Calu3 (cell line): ENCODE measurements at regions not wholly inside any gene's neighbourhood (a gene's known extent, or its start where the extent isn't known, plus 50 kb on each side); places are given as distances from the start of the nearest gene placed in this dataset.

Experiments
- BruUV-seq: library from RNA; stranded (reverse); fragments of 400-500 nt; replicated peaks from 2 replicates; lab custom pipeline; 2021; lab: Mats Ljungman, UMichigan
- CTCF ChIA-PET: fragments of 300-600 bp; sonication (Branson Sonifier 250); formaldehyde crosslinking; loops from one replicate; lab custom pipeline; 2022; ENCODE audit warnings: antibody characterized with exemption; lab: Charles Lee
- DNase-seq: peaks from one replicate; pipeline ENCODE4 v3.0.0; 2022
- H3K27ac Mint-ChIP-seq: one replicate; pipeline ENCODE4 v1.8.0; 2022; ENCODE audit warnings: mixed read lengths; ENCODE audit not compliant: unreplicated experiment
- H3K27me3 Mint-ChIP-seq: one replicate; pipeline ENCODE4 v1.8.0; 2022; ENCODE audit warnings: mixed read lengths; ENCODE audit not compliant: unreplicated experiment
- H3K36me3 Mint-ChIP-seq: one replicate; pipeline ENCODE4 v1.8.0; 2022; ENCODE audit warnings: mild to moderate bottlenecking, moderate library complexity, mixed read lengths; ENCODE audit not compliant: insufficient read depth, unreplicated experiment
- H3K4me1 Mint-ChIP-seq: one replicate; pipeline ENCODE4 v1.8.0; 2022; ENCODE audit warnings: mild to moderate bottlenecking, low read depth, mixed read lengths; ENCODE audit not compliant: unreplicated experiment
- H3K4me3 Mint-ChIP-seq: one replicate; pipeline ENCODE4 v1.8.0; 2022; ENCODE audit warnings: mild to moderate bottlenecking, low read depth, moderate library complexity, mixed read lengths; ENCODE audit not compliant: unreplicated experiment
- H3K9me3 Mint-ChIP-seq: one replicate; pipeline ENCODE4 v1.8.0; 2022; ENCODE audit warnings: low read depth, mixed read lengths; ENCODE audit not compliant: unreplicated experiment
- CTCF ChIP-seq: fragments of 200-600 bp; IDR thresholded peaks from one replicate; pipeline ENCODE4 v1.8.0; 2022; ENCODE audit warnings: antibody characterized with exemption; ENCODE audit not compliant: unreplicated experiment
- intact Hi-C: fragments of 100-400 bp; cut with micrococcal nuclease; formaldehyde crosslinking; loops from one replicate; pipeline ENCODE4 v1.10.0; 2022; ENCODE audit not compliant: unreplicated experiment

GRCh38 chr7:42432644-42433043, 195.6 kb upstream of the GLI3 start:
- H3K4me1 Mint-ChIP-seq, result no peaks in the 10 kb centered on the region
- intact Hi-C loops, result no loop called here
- TF ChIP-seq CTCF, result no peak
- BruUV-seq, result no TSS peak
- peaks cover 17% of the 10 kb centered on the region for H3K9me3 Mint-ChIP-seq
- no peak overlapping the region for H3K27ac Mint-ChIP-seq
- no peak overlapping the region for H3K4me3 Mint-ChIP-seq
- CTCF ChIA-PET, result no interaction called here
- no peaks in the 10 kb centered on the region for H3K36me3 Mint-ChIP-seq
- DNase-seq, result no peak
- no peaks in the 10 kb centered on the region for H3K27me3 Mint-ChIP-seq

GRCh38 chr7:42431873-42432272, 194.9 kb upstream of the GLI3 start:
- DNase-seq, result no peak
- H3K4me3 Mint-ChIP-seq, result no peak overlapping the region
- no peak for TF ChIP-seq CTCF
- peaks cover 17% of the 10 kb centered on the region for H3K9me3 Mint-ChIP-seq
- no peaks in the 10 kb centered on the region for H3K36me3 Mint-ChIP-seq
- H3K4me1 Mint-ChIP-seq, result no peaks in the 10 kb centered on the region
- no peaks in the 10 kb centered on the region for H3K27me3 Mint-ChIP-seq
- no peak overlapping the region for H3K27ac Mint-ChIP-seq
- intact Hi-C loops, result no loop called here
- no TSS peak for BruUV-seq
- CTCF ChIA-PET, result interaction anchor here (0.6 kb wide), 1 partner anchor 1122 kb away, joined by 7 read pairs; no protein-coding TSS in a partner anchor

GRCh38 chr7:42429339-42429738, 192.3 kb upstream of the GLI3 start:
- CTCF ChIA-PET, result no interaction called here
- Mint-ChIP-seq H3K27ac (no peak overlapping the region), H3K27me3 (no peaks in the 10 kb centered on the region), H3K9me3 (peaks cover 7% of the 10 kb centered on the region), H3K4me3 (no peak overlapping the region), H3K36me3 (no peaks in the 10 kb centered on the region), H3K4me1 (no peaks in the 10 kb centered on the region)
- no peak for TF ChIP-seq CTCF
- no peak for DNase-seq
- intact Hi-C loops, result no loop called here
- no TSS peak for BruUV-seq

- intact Hi-C loops, result no loop called here
- Mint-ChIP-seq H3K4me3 (no peak overlapping the region), H3K27ac (no peak overlapping the region), H3K4me1 (no peaks in the 10 kb centered on the region), H3K27me3 (no peaks in the 10 kb centered on the region), H3K36me3 (no peaks in the 10 kb centered on the region), H3K9me3 (peaks cover 10% of the 10 kb centered on the region)
- CTCF ChIA-PET, result no interaction called here
- BruUV-seq, result no TSS peak
- DNase-seq, result no peak
- TF ChIP-seq CTCF, result no peak
These were observed 189.2 kb upstream of the GLI3 start for GRCh38 chr7:42426163-42426562.
